ENCODE measurements at regions not wholly inside any gene's neighbourhood (a gene's known extent, or its start where the extent isn't known, plus 50 kb on each side); places are given as distances from the start of the nearest gene placed in this dataset.

DNA sequence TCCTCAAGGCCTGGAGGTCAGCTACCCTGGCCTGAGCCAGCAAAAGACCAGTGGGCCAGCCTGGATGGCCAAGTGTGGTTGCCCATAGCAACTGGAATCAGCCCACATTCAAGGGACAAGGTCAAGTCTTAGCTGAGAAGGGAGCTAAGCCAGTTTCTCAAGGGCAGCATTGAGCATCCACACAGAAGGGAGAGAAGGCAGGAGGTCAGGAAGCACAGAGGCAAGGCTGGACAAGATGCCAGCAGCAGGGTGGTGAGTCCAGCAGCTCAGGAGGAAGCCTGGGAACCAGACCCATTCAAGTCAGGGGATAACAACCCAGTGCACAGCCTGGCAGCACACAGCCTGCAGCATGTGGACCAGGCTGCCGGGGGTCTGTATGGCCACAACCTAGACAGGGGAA lies 54.0 kb upstream of the ZMIZ1 start:
- TF ChIP-seq POLR2A (IDR thresholded peaks at IDR 0.05) (no peak), CTCF (IDR thresholded peaks at IDR 0.05) (no peak)

Measured in testis (tissue), 2 donors.